A549 (cell line): ENCODE measurements at regions not wholly inside any gene's neighbourhood (a gene's known extent, or its start where the extent isn't known, plus 50 kb on each side); places are given as distances from the start of the nearest gene placed in this dataset.

Experiments
- CBX2 ChIP-seq: fragments of 200-600 bp; sonication (generic); IDR thresholded peaks from 2 replicates; pipeline ENCODE4 v1.6.1; 2016; ENCODE audit warnings: low read depth, mild to moderate bottlenecking, borderline replicate concordance
- CTCF ChIP-seq: fragments of >200 bp; sonication (Bioruptor Twin); formaldehyde crosslinking; IDR thresholded peaks from 3 replicates; pipeline ENCODE4 v1.5.1; 2016
- EP300 ChIP-seq, 2 experiments: fragments of >200 bp; sonication (Bioruptor Twin); formaldehyde crosslinking; IDR thresholded peaks; 2 replicates in 1 of 2; 3 replicates in 1 of 2; pipeline ENCODE4 v1.6.1; 2016 to 2017
- ESRRA ChIP-seq: fragments of 150-350 bp; IDR thresholded peaks from 2 replicates; pipeline ENCODE4 v1.6.1; 2014; ENCODE audit warnings: mild to moderate bottlenecking, low read length, borderline replicate concordance
- JUNB ChIP-seq: fragments of >200 bp; sonication (Bioruptor Twin); formaldehyde crosslinking; IDR thresholded peaks from 2 replicates; pipeline ENCODE4 v1.6.1; 2016
- KDM1A ChIP-seq: fragments of 200-600 bp; sonication (generic); IDR thresholded peaks from 2 replicates; pipeline ENCODE4 v1.6.1; 2016; ENCODE audit warnings: low read depth, mild to moderate bottlenecking
- MYC ChIP-seq: IDR thresholded peaks from 2 replicates; pipeline ENCODE4 v1.6.1; 2012; ENCODE audit warnings: mild to moderate bottlenecking, inconsistent platforms, low read length, improper control_type of control experiment, borderline replicate concordance
- PBX3 ChIP-seq: IDR thresholded peaks from 2 replicates; pipeline ENCODE4 v1.6.1; 2012
- POLR2A ChIP-seq: IDR thresholded peaks from 2 replicates; pipeline ENCODE4 v1.6.1; 2012; ENCODE audit warnings: mild to moderate bottlenecking, low read length
- RAD21 ChIP-seq, 2 experiments: fragments of >200 bp in 1 of 2; sonication (Bioruptor Twin) in 1 of 2; formaldehyde crosslinking in 1 of 2; IDR thresholded peaks in 1 of 2; conservative IDR thresholded peaks in 1 of 2; 2 replicates in 1 of 2; 3 replicates in 1 of 2; pipeline ENCODE4 v1.6.1; 2012 to 2018; ENCODE audit warnings: inconsistent platforms in 1 of 2
- RFX5 ChIP-seq: fragments of 450-650 bp; IDR thresholded peaks from 2 replicates; pipeline ENCODE4 v1.7.1; 2014; ENCODE audit warnings: antibody characterized with exemption, mild to moderate bottlenecking, moderate library complexity
- SMC3 ChIP-seq: fragments of >200 bp; sonication (Bioruptor Twin); formaldehyde crosslinking; IDR thresholded peaks from 3 replicates; pipeline ENCODE4 v1.6.1; 2018; ENCODE audit warnings: inconsistent platforms

GRCh38 chr2:100666996-100667395 lies 104.2 kb downstream of the PDCL3 start:
- TF ChIP-seq JUNB (no peak), CTCF (no peak), EP300 (IDR thresholded peaks at IDR 0.05) (no peak), POLR2A (no peak), PBX3 (no peak), CBX2 (no peak), RFX5 (no peak), MYC (no peak), KDM1A (no peak), RAD21 (conservative IDR thresholded peaks at IDR 0.05 in 1 of 2, IDR thresholded peaks at IDR 0.05 in 1 of 2) (no peak), ESRRA (no peak), SMC3 (no peak)
